ENCODE measurements at regions not wholly inside any gene's neighbourhood (a gene's known extent, or its start where the extent isn't known, plus 50 kb on each side); places are given as distances from the start of the nearest gene placed in this dataset.
"Not testable (repeated sequence)": the region's sequence is repeated elsewhere in the genome, so short reads cannot be mapped to it uniquely, and the experiment has no call there.

DNA sequence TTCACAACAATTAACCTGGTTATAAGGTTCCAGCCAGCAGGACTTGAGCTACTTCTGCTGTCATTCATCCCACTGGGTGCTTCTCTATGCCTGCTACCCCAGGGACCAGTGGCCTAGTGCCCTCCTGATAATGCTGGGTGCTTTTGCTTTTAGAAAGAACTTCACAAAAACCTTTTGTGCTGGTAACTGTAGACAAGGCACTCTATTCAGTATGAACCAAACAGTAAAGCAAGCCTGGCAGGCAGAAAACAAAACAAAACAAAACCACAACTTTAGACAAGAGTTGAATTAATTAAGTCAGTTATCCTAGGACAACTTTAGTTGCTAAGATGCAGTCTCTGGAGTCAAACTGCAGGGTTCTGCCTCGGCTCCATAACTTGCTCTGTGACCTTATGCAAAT is 61.9 kb upstream of the ADGRL2 start:
- DNase-seq, result no peak

DNA sequence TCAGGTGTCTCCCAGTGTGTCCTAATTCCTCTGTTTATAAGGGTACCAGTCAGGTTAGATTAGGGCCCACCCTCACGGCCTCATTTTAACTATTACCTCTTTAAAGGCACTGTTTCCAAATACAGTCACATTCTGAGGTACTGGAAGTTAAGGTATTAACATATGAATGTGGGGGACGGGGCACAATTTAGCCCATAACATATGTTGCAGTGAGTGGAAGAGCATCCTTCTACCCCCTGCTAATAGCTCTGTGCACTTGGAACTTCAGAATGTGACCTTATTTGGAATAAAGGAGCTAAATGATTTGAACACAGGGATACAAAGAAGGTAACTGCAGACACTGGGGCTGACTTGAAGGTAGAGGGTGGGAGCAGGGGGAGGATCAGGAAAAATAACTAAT is 67.3 kb upstream of the ADGRL2 start:
- no peak for DNase-seq

DNA sequence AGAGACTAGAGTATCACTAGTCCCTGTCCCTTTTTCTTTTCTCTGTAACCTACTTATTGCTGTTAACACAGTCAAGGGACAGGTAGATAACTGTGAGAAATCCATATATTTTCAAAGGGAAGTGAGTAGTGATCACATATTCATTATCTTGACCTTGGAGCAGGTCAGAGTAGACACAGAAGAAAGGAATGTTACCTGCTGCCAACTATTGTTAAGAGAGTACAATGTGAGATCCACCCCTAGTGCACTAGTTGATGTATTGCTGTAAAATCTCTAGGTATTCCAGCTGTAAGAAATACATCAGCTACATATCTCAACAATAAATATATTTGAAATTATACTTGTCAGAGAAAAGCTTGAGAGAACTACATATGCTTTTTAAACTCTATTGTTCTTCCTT is 68.7 kb upstream of the ADGRL2 start:
- no peak for DNase-seq

- DNase-seq, result no peak
Observed at GRCh38 chr1:81730881-81731280, 69.9 kb upstream of the ADGRL2 start.

DNA sequence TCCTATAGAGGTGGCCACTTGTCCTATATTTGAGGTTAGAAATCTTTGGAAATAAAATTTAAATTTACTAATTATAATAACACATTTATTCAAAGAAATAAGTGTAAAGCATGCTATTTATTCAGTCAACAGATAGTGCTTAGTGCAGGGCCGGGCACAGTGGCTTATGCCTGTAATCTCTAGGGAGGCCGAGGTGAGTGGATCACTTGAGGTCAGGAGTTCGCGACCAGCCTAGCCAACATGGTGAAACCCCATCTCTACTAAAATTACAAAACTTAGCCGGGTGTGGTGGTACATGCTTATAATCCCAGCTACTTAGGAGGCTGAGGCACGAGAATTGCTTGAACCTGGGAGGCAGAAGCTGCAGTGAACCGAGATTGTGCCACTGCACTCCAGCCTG is 70.4 kb upstream of the ADGRL2 start:
- DNase-seq, result not testable (repeated sequence)

- DNase-seq, result no peak
Observed at GRCh38 chr1:81729818-81730217, 70.9 kb upstream of the ADGRL2 start.

- DNase-seq, result no peak
Observed at GRCh38 chr1:81729239-81729638, 71.5 kb upstream of the ADGRL2 start.

DNA sequence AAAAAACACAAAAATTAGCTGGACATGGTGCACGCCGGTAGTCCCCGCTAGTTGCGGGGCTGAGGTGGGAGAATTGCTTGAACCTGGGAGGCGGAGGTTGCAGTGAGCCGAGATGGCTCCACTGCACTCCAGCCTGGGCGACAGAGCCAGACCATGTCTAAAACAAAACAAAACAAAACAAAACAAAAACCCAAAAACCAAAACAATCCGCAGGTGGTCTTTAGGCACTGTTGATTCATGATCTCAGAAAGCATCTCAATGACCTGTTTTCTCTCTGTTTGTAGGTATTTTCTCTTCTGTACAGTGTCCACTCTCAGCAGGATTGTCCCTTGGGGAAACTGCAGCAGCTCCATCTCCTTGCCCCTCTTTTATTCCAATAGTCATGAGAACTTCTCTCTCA is 74.9 kb upstream of the ADGRL2 start:
- no peak for DNase-seq

GRCh38 chr1:81722631-81723328 is 78.0 kb upstream of the ADGRL2 start:
- DNase-seq, result not testable (repeated sequence)

- not testable (repeated sequence) for DNase-seq
Observed at GRCh38 chr1:81720256-81720655, 80.5 kb upstream of the ADGRL2 start.

GRCh38 chr1:81717230-81717629 is 83.5 kb upstream of the ADGRL2 start:
- DNase-seq, result no peak

DNA sequence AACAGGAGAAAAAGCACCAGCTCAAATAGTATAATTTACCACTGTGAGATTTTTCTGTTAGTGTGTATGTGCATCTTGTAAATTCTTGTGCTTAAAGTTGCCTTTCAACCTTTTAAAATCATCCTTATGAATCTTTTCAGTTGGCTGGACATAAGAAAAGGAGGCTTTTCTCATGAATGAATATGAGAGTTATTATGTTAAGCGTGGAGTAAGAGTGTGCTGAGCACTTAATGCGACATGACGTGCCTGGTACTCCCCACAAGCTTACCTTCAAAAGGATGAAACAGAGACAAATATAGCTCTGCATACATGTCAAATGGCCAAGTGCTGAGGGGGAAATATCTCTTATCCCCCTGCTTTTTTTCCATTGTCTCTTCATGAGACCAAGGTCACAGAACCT is 85.3 kb upstream of the ADGRL2 start:
- DNase-seq, result no peak

GRCh38 chr1:81714636-81715035 is 86.1 kb upstream of the ADGRL2 start:
- DNase-seq, result no peak

GRCh38 chr1:81712425-81712824 is 88.3 kb upstream of the ADGRL2 start:
- DNase-seq, result no peak

GRCh38 chr1:81710857-81711256 is 89.9 kb upstream of the ADGRL2 start:
- no peak for DNase-seq

- no peak for DNase-seq
Observed at GRCh38 chr1:81708250-81708649, 92.5 kb upstream of the ADGRL2 start.

GRCh38 chr1:81706650-81707435 is 93.9 kb upstream of the ADGRL2 start:
- DNase-seq, result no peak

- no peak for DNase-seq
Observed at GRCh38 chr1:81703756-81704463, 96.8 kb upstream of the ADGRL2 start.

DNA sequence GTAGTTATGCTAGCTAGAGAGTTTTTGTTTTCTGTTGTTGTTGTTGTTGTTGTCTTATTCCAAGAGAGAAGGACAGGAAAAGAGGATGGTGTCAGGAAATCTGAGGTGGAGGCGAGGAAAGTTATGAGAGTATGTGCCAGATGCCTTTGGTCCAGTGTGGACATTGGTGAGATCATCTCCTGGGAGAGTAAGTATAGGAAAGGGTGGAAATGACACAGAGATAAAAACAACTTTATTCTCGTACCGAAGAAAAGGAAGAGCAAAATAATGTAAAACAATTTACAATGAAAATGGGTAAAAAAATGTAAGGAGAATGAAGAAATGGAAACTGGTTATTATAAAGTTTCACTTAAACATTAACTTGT is 97.4 kb upstream of the ADGRL2 start:
- DNase-seq, result no peak

- no peak for DNase-seq
Observed at GRCh38 chr1:81702903-81703302, 97.8 kb upstream of the ADGRL2 start.

DNA sequence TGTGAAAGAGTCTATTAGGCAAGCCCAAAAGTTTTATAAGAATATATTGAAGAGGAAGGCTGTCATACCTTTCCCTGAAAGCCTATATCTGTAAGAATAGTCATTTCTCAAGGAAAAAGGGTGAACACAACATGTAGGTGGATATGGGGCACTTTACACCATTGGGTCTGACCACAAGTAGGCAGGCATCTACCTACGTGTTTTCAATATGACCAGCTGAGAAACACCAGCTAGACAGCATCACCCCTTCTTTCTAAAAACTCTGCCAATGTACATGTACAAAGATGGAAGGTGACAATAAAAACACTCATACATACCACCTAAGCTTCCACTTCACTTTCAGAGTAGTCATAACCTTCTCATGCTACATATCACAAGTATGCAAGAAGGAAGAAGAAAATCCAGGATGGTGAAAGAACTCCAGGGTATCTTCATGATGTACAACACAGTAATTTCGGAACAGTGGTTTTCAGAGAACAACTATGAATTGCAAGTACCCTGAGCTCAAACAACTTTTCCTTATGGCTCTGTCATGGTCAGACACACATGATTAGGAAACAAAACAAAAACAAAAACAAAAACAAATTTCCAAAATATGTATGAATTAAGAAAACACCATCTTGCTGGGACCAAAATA is 98.5 kb upstream of the ADGRL2 start:
- no peak for DNase-seq

- DNase-seq, result no peak
Observed at GRCh38 chr1:81700728-81701470, 99.8 kb upstream of the ADGRL2 start.

- no peak for DNase-seq
Observed at GRCh38 chr1:81699234-81699633, 101.5 kb upstream of the ADGRL2 start.

All from 8988T (cell line).